ENCODE measurements at regions not wholly inside any gene's neighbourhood (a gene's known extent, or its start where the extent isn't known, plus 50 kb on each side); places are given as distances from the start of the nearest gene placed in this dataset.

GRCh38 chr3:64327100-64327804 lies 102.0 kb upstream of the PRICKLE2 start:
- no peak for DNase-seq (ENCODE audit: low read depth in 3 of 3, low spot score in 2 of 3)

GRCh38 chr3:64321747-64322146 lies 96.5 kb upstream of the PRICKLE2 start:
- no peak for DNase-seq (ENCODE audit: low read depth in 3 of 3, low spot score in 2 of 3)

- DNase-seq (ENCODE audit: low read depth in 3 of 3, low spot score in 2 of 3), result no peak
Observed at GRCh38 chr3:64319391-64319790, 94.1 kb upstream of the PRICKLE2 start.

- DNase-seq (ENCODE audit: low read depth in 3 of 3, low spot score in 2 of 3), result no peak
Observed at GRCh38 chr3:64318668-64319271, 93.5 kb upstream of the PRICKLE2 start.

- DNase-seq (ENCODE audit: low read depth in 3 of 3, low spot score in 2 of 3), result no peak
Observed at GRCh38 chr3:64318001-64318400, 92.7 kb upstream of the PRICKLE2 start.

- DNase-seq (ENCODE audit: low read depth in 3 of 3, low spot score in 2 of 3), result no peak
Observed at GRCh38 chr3:64316971-64317370, 91.7 kb upstream of the PRICKLE2 start.

GRCh38 chr3:64311424-64312061 lies 86.3 kb upstream of the PRICKLE2 start:
- no peak for DNase-seq (ENCODE audit: low read depth in 3 of 3, low spot score in 2 of 3)

GRCh38 chr3:64308931-64309330 lies 83.7 kb upstream of the PRICKLE2 start:
- no peak for DNase-seq (ENCODE audit: low read depth in 3 of 3, low spot score in 2 of 3)

GRCh38 chr3:64306745-64307144 lies 81.5 kb upstream of the PRICKLE2 start:
- no peak for DNase-seq (ENCODE audit: low read depth in 3 of 3, low spot score in 2 of 3)

- DNase-seq (ENCODE audit: low read depth in 3 of 3, low spot score in 2 of 3), result no peak
Observed at GRCh38 chr3:64305731-64306130, 80.5 kb upstream of the PRICKLE2 start.

GRCh38 chr3:64304828-64305410 lies 79.7 kb upstream of the PRICKLE2 start:
- no peak for DNase-seq (ENCODE audit: low read depth in 3 of 3, low spot score in 2 of 3)

GRCh38 chr3:64303881-64304280 lies 78.6 kb upstream of the PRICKLE2 start:
- no peak for DNase-seq (ENCODE audit: low read depth in 3 of 3, low spot score in 2 of 3)

- DNase-seq (ENCODE audit: low read depth in 3 of 3, low spot score in 2 of 3), result no peak
Observed at GRCh38 chr3:64303401-64303800, 78.1 kb upstream of the PRICKLE2 start.

GRCh38 chr3:64301476-64301875 lies 76.2 kb upstream of the PRICKLE2 start:
- DNase-seq (ENCODE audit: low read depth in 3 of 3, low spot score in 2 of 3), result no peak

GRCh38 chr3:64300790-64301423 lies 75.6 kb upstream of the PRICKLE2 start:
- no peak for DNase-seq (ENCODE audit: low read depth in 3 of 3, low spot score in 2 of 3)

- DNase-seq (ENCODE audit: low read depth in 3 of 3, low spot score in 2 of 3), result no peak
Observed at GRCh38 chr3:64299206-64299605, 73.9 kb upstream of the PRICKLE2 start.

- DNase-seq (ENCODE audit: low read depth in 3 of 3, low spot score in 2 of 3), result no peak
Observed at GRCh38 chr3:64297563-64297962, 72.3 kb upstream of the PRICKLE2 start.

- no peak for DNase-seq (ENCODE audit: low read depth in 3 of 3, low spot score in 2 of 3)
Observed at GRCh38 chr3:64295594-64295993, 70.3 kb upstream of the PRICKLE2 start.

GRCh38 chr3:64294771-64295170 lies 69.5 kb upstream of the PRICKLE2 start:
- no peak for DNase-seq (ENCODE audit: low read depth in 3 of 3, low spot score in 2 of 3)

- DNase-seq (ENCODE audit: low read depth in 3 of 3, low spot score in 2 of 3), result no peak
Observed at GRCh38 chr3:64293121-64293520, 67.9 kb upstream of the PRICKLE2 start.

GRCh38 chr3:64291956-64292355 lies 66.7 kb upstream of the PRICKLE2 start:
- DNase-seq (ENCODE audit: low read depth in 3 of 3, low spot score in 2 of 3), result no peak
